Ishikawa (cell line): ENCODE measurements at regions not wholly inside any gene's neighbourhood (a gene's known extent, or its start where the extent isn't known, plus 50 kb on each side); places are given as distances from the start of the nearest gene placed in this dataset.

Source experiments
- CEBPB ChIP-seq: IDR thresholded peaks from 2 replicates; pipeline ENCODE4 v1.6.1; 2012
- CREB1 ChIP-seq: IDR thresholded peaks from 2 replicates; pipeline ENCODE4 v1.6.1; 2012; ENCODE audit warnings: low read depth
- EGR1 ChIP-seq: IDR thresholded peaks from 2 replicates; pipeline ENCODE4 v1.6.1; 2012
- REST ChIP-seq: IDR thresholded peaks from 2 replicates; pipeline ENCODE4 v1.6.1; 2012; ENCODE audit warnings: low read depth, mild to moderate bottlenecking
- TAF1 ChIP-seq: IDR thresholded peaks from 2 replicates; pipeline ENCODE4 v1.6.1; 2012; ENCODE audit warnings: low read depth, mild to moderate bottlenecking
- TEAD4 ChIP-seq: IDR thresholded peaks from 2 replicates; pipeline ENCODE4 v1.6.1; 2012
- YY1 ChIP-seq: IDR thresholded peaks from 2 replicates; pipeline ENCODE4 v1.6.1; 2012; ENCODE audit warnings: low read depth

GRCh38 chr20:10167040-10167439, 51.6 kb upstream of the SNAP25 start:
- TF ChIP-seq EGR1: no peak
- no peak for TF ChIP-seq CEBPB
- TF ChIP-seq TAF1: no peak
- no peak for TF ChIP-seq REST
- TF ChIP-seq CREB1: no peak
- TF ChIP-seq TEAD4: no peak
- TF ChIP-seq YY1: no peak
